IMR-90 (cell line): ENCODE measurements at regions not wholly inside any gene's neighbourhood (a gene's known extent, or its start where the extent isn't known, plus 50 kb on each side); places are given as distances from the start of the nearest gene placed in this dataset.

Experiments
- ATAC-seq: fragments of 200-7000 bp; cut with Tn5 transposase; 2 replicates; pipeline ENCODE4 v1.9.1; 2020; ENCODE audit warnings: low read depth, mild to moderate bottlenecking, moderate library complexity
- BruUV-seq: library from RNA; stranded (reverse); fragments of 400-500 nt; replicated peaks from 2 replicates; lab custom pipeline; 2021; lab: Mats Ljungman, UMichigan
- CTCF ChIA-PET: fragments of 300-600 bp; formaldehyde crosslinking; extraction: SDS; loops from one replicate; lab custom pipeline; 2021; ENCODE audit warnings: antibody characterized with exemption; lab: Yijun Ruan, JAX
- POLR2A ChIA-PET: fragments of 300-600 bp; sonication (Branson Sonifier 250); formaldehyde crosslinking; loops from one replicate; lab custom pipeline; 2022; ENCODE audit warnings: antibody characterized with exemption; ENCODE audit not compliant: unreplicated experiment; lab: Charles Lee
- DNase-seq: peaks from one replicate; pipeline ENCODE4 v3.0.0; 2013
- H2AFZ ChIP-seq: replicated peaks from 2 replicates; pipeline ENCODE3; 2013; ENCODE audit warnings: low read length, mild to moderate bottlenecking; ENCODE audit not compliant: poor library complexity
- H2AK5ac ChIP-seq: 2 replicates; pipeline ENCODE4 v1.6.1; 2013; ENCODE audit warnings: low read depth, low read length, inconsistent platforms
- H2AK9ac ChIP-seq: replicated peaks from 2 replicates; pipeline ENCODE3; 2013; ENCODE audit warnings: mild to moderate bottlenecking, low read depth, low read length, moderate library complexity; ENCODE audit not compliant: poor library complexity
- H2BK120ac ChIP-seq: 2 replicates; pipeline ENCODE4 v1.6.1; 2013; ENCODE audit warnings: low read depth, low read length, inconsistent platforms
- H2BK15ac ChIP-seq: 3 replicates; pipeline ENCODE4 v1.6.1; 2013; ENCODE audit warnings: low read depth, low read length, inconsistent platforms
- H2BK20ac ChIP-seq: 2 replicates; pipeline ENCODE4 v1.6.1; 2013; ENCODE audit warnings: low read depth, mild to moderate bottlenecking, inconsistent platforms, low read length, moderate library complexity
- H2BK5ac ChIP-seq: 2 replicates; pipeline ENCODE4 v1.6.1; 2013; ENCODE audit warnings: mild to moderate bottlenecking, low read depth, low read length, inconsistent platforms; ENCODE audit not compliant: poor library complexity, severe bottlenecking
- H3K14ac ChIP-seq: replicated peaks from 2 replicates; pipeline ENCODE4 v1.6.1; 2013; ENCODE audit warnings: low read depth, low read length, inconsistent platforms
- H3K18ac ChIP-seq: 2 replicates; pipeline ENCODE4 v1.6.1; 2013; ENCODE audit warnings: low read depth, low read length, control low read depth
- H3K23ac ChIP-seq: 2 replicates; pipeline ENCODE4 v1.6.1; 2013; ENCODE audit warnings: low read depth, low read length, inconsistent platforms
- H3K27ac ChIP-seq: 2 replicates; pipeline ENCODE4 v1.5.1; 2013; ENCODE audit warnings: mild to moderate bottlenecking, control low read depth, low read length; ENCODE audit not compliant: insufficient read depth
- H3K27me3 ChIP-seq: 2 replicates; pipeline ENCODE4 v1.6.1; 2013; ENCODE audit warnings: low read length; ENCODE audit not compliant: control insufficient read depth, insufficient read depth
- H3K36me3 ChIP-seq: 2 replicates; pipeline ENCODE4 v1.6.1; 2013; ENCODE audit warnings: low read length, mixed read lengths; ENCODE audit not compliant: control insufficient read depth, insufficient read depth
- H3K4ac ChIP-seq: 2 replicates; pipeline ENCODE4 v1.6.1; 2013; ENCODE audit warnings: low read depth, low read length, inconsistent platforms
- H3K4me1 ChIP-seq: 2 replicates; pipeline ENCODE4 v1.6.1; 2013; ENCODE audit warnings: low read length, mixed read lengths; ENCODE audit not compliant: control insufficient read depth, insufficient read depth
- H3K4me2 ChIP-seq: 2 replicates; pipeline ENCODE4 v1.6.1; 2013; ENCODE audit warnings: low read depth, mild to moderate bottlenecking, control low read depth, low read length, moderate library complexity
- H3K4me3 ChIP-seq: 2 replicates; pipeline ENCODE4 v1.5.1; 2013; ENCODE audit warnings: low read depth, mild to moderate bottlenecking, control low read depth, low read length, moderate library complexity; ENCODE audit not compliant: insufficient read depth
- H3K56ac ChIP-seq: 2 replicates; pipeline ENCODE4 v1.6.1; 2013; ENCODE audit warnings: low read length, inconsistent platforms; ENCODE audit not compliant: insufficient read depth; ENCODE audit errors: extremely low read depth
- H3K79me1 ChIP-seq, 2 experiments: 2 replicates each; pipeline ENCODE4 v1.6.1; 2013; ENCODE audit warnings: low read length in 2 of 2, inconsistent platforms in 1 of 2, low read depth in 1 of 2
- H3K9ac ChIP-seq: 2 replicates; pipeline ENCODE4 v1.6.1; 2013; ENCODE audit warnings: low read depth, low read length, control low read depth
- H3K9me1 ChIP-seq: 2 replicates; pipeline ENCODE4 v1.6.1; 2013; ENCODE audit warnings: low read length, inconsistent platforms; ENCODE audit not compliant: insufficient read depth
- H3K9me3 ChIP-seq: 2 replicates; pipeline ENCODE4 v1.6.1; 2013; ENCODE audit warnings: low read length; ENCODE audit not compliant: control insufficient read depth, insufficient read depth
- H4K20me1 ChIP-seq: 2 replicates; pipeline ENCODE4 v1.6.1; 2013; ENCODE audit warnings: low read length, inconsistent platforms; ENCODE audit not compliant: insufficient read depth
- H4K5ac ChIP-seq: 2 replicates; pipeline ENCODE4 v1.6.1; 2013; ENCODE audit warnings: mild to moderate bottlenecking, low read depth, low read length, control low read depth
- H4K8ac ChIP-seq, 2 experiments: 2 replicates each; pipeline ENCODE4 v1.6.1; 2013; ENCODE audit warnings: low read depth in 2 of 2, low read length in 2 of 2, control low read depth in 1 of 2, inconsistent platforms in 1 of 2
- H4K91ac ChIP-seq: 2 replicates; pipeline ENCODE4 v1.6.1; 2013; ENCODE audit warnings: low read depth, low read length, inconsistent platforms; ENCODE audit not compliant: insufficient read depth
- BHLHE40 ChIP-seq: fragments of 150-350 bp; IDR thresholded peaks from 2 replicates; pipeline ENCODE4 v1.6.1; 2016; ENCODE audit warnings: mild to moderate bottlenecking, low read depth, low read length
- ELK1 ChIP-seq: fragments of 150-350 bp; IDR thresholded peaks from 2 replicates; pipeline ENCODE4 v1.6.1; 2016; ENCODE audit warnings: low read depth, mild to moderate bottlenecking, low read length, moderate library complexity, borderline replicate concordance
- FOS ChIP-seq: fragments of 150-350 bp; IDR thresholded peaks from 2 replicates; pipeline ENCODE4 v1.6.1; 2016; ENCODE audit warnings: low read depth, low read length
- POLR2A ChIP-seq: IDR thresholded peaks from 2 replicates; pipeline ENCODE4 v1.6.1; 2012; ENCODE audit warnings: mild to moderate bottlenecking, low read depth, low read length
- WGBS, 2 experiments: methylation state at CpG; one replicate each; pipeline versions ENCODE4 v1.1.5 to v1.1.7; 2013; ENCODE audit warnings: missing lambda C conversion rate in 2 of 2; ENCODE audit not compliant: insufficient read length in 1 of 2; ENCODE audit errors: extremely low coverage in 2 of 2; 5-methylcytosine and 5-hydroxymethylcytosine counted together
- dilution Hi-C: fragments of 300-500 bp; cut with HindIII; formaldehyde crosslinking; loops from one replicate; pipeline ENCODE4 v1.14.3; 2018; ENCODE audit warnings: low sequenced_read_pairs; ENCODE audit not compliant: unreplicated experiment
- in situ Hi-C: fragments of 300-500 bp; cut with MboI; formaldehyde crosslinking; loops from 3 replicates; pipeline ENCODE4 v1.14.3; 2019; ENCODE audit warnings: low sequenced_read_pairs, inconsistent platforms, mixed read lengths
- intact Hi-C: fragments of 100-400 bp; cut with micrococcal nuclease; formaldehyde crosslinking; loops from 2 replicates; pipeline ENCODE4 v1.10.0; 2022

- Histone ChIP-seq H3K23ac (no peak overlapping the region), H3K4ac (no peak overlapping the region), H4K91ac (no peak overlapping the region), H3K79me1 (no peaks in the 10 kb centered on the region), H2AK5ac (no peak overlapping the region), H3K27me3 (no peaks in the 10 kb centered on the region), H3K27ac (no peak overlapping the region), H3K9me3 (no peaks in the 10 kb centered on the region), H3K4me1 (no peaks in the 10 kb centered on the region), H3K4me3 (no peak overlapping the region), H3K18ac (no peak overlapping the region), H3K14ac (no peak overlapping the region), H3K4me2 (no peak overlapping the region), H3K56ac (no peak overlapping the region), H2AK9ac (no peak overlapping the region), H4K20me1 (no peaks in the 10 kb centered on the region), H2BK120ac (no peak overlapping the region), H4K5ac (no peak overlapping the region), H2BK20ac (no peak overlapping the region), H3K36me3 (no peaks in the 10 kb centered on the region), H3K9me1 (no peaks in the 10 kb centered on the region), H4K8ac (no peak overlapping the region), H2BK5ac (no peak overlapping the region), H2BK15ac (no peak overlapping the region), H2AFZ (no peak overlapping the region), H3K9ac (no peak overlapping the region)
- ATAC-seq (no peak), DNase-seq (no peak)
- in situ Hi-C loops = no loop called here
- ChIA-PET POLR2A (no interaction called here), CTCF (no interaction called here)
- intact Hi-C loops = no loop called here
- no TSS peak for BruUV-seq
- dilution Hi-C loops = no loop called here
- TF ChIP-seq POLR2A (no peak), ELK1 (no peak), FOS (no peak), BHLHE40 (no peak)
- WGBS, 2 experiments = 0% methylated on average over 1 of the region's 5 CpGs; no CpG with 5 or more reads in 1 of the 2 experiments
Measured at GRCh38 chr2:107772353-107772752, 54.3 kb upstream of the RGPD4 start.
